Lung (tissue), 11 donors: ENCODE measurements at regions not wholly inside any gene's neighbourhood (a gene's known extent, or its start where the extent isn't known, plus 50 kb on each side); places are given as distances from the start of the nearest gene placed in this dataset.

ENCODE experiments used
- ATAC-seq: fragments of 200-7000 bp; cut with Tn5 transposase; one replicate; pipeline ENCODE4 v1.9.1; 2020; ENCODE audit warnings: moderate number of reproducible peaks; ENCODE audit not compliant: insufficient read depth, low FRiP score
- DNase-seq, 3 donors: peaks; one replicate each; pipeline ENCODE4 v3.0.0-alpha.2; 2013 to 2017
- H3K27ac ChIP-seq, 2 donors: one replicate each; pipeline ENCODE4 v1.5.1; 2013; ENCODE audit warnings: mild to moderate bottlenecking in 2 of 2, moderate library complexity in 2 of 2, control low read depth in 1 of 2, inconsistent platforms in 1 of 2, low read depth in 1 of 2, low read length in 1 of 2
- H3K27me3 ChIP-seq, 3 donors: one replicate each; pipeline ENCODE4 v1.5.1; 2013; ENCODE audit warnings: low read length in 2 of 3; ENCODE audit not compliant: control insufficient read depth in 3 of 3, insufficient read depth in 3 of 3
- H3K36me3 ChIP-seq, 4 donors: one replicate each; pipeline ENCODE4 v1.5.1; 2013; ENCODE audit warnings: low read length in 4 of 4, mild to moderate bottlenecking in 1 of 4, moderate library complexity in 1 of 4; ENCODE audit not compliant: control insufficient read depth in 4 of 4, insufficient read depth in 4 of 4
- H3K4me1 ChIP-seq, 5 donors: one replicate each; pipeline ENCODE4 v1.5.1; 2013; ENCODE audit warnings: low read length in 5 of 5, mild to moderate bottlenecking in 2 of 5, moderate library complexity in 1 of 5; ENCODE audit not compliant: control insufficient read depth in 5 of 5, insufficient read depth in 5 of 5
- H3K4me3 ChIP-seq: one replicate; pipeline ENCODE4 v1.5.1; 2013; ENCODE audit warnings: mild to moderate bottlenecking, control low read depth, moderate library complexity
- H3K9ac ChIP-seq, 2 donors: one replicate each; pipeline ENCODE4 v1.5.1; 2013; ENCODE audit warnings: low read length in 2 of 2, control low read depth in 1 of 2; ENCODE audit not compliant: insufficient read depth in 1 of 2
- H3K9me3 ChIP-seq, 4 donors: one replicate each; pipeline ENCODE4 v1.5.1; 2013; ENCODE audit warnings: low read length in 3 of 4, mild to moderate bottlenecking in 1 of 4, moderate library complexity in 1 of 4; ENCODE audit not compliant: control insufficient read depth in 4 of 4, insufficient read depth in 3 of 4
- CTCF ChIP-seq: IDR thresholded peaks from 2 replicates; pipeline ENCODE4 v1.5.1; 2012; ENCODE audit warnings: mild to moderate bottlenecking; ENCODE audit errors: control extremely low read depth, extremely low read depth
- WGBS, 2 donors: extraction: QIAGEN DNeasy Blood & Tissue Kit; methylation state at CpG; one replicate each; pipeline ENCODE4 v1.1.7; 2013; 5-methylcytosine and 5-hydroxymethylcytosine counted together
- donor health status: control.
- donor health status: control.
- donor health status: Bipolar disorder and iron deficiency.
- donor health status: healthy.
- donor health status: DM: yes; HTN: yes; CAD: no.

GRCh38 chr13:29939158-29939557, 88.7 kb upstream of the UBL3 start:
- Histone ChIP-seq H3K36me3 (no peaks in the 10 kb centered on the region), H3K27me3 (no peaks in the 10 kb centered on the region), H3K9ac (no peak overlapping the region), H3K27ac (no peak overlapping the region), H3K9me3 (no peaks in the 10 kb centered on the region), H3K4me1 (peaks cover 0 to 2% (median 0%) of the 10 kb centered on the region in 5 donors), H3K4me3 (no peak overlapping the region)
- ATAC-seq: no peak
- 82 to 85% methylated on average over 5 of the region's 5 CpGs for WGBS, 2 donors
- TF ChIP-seq CTCF: no peak
- DNase-seq: no peak

- Histone ChIP-seq H3K27me3 (no peaks in the 10 kb centered on the region), H3K9me3 (no peaks in the 10 kb centered on the region), H3K27ac (no peak overlapping the region), H3K4me1 (peaks cover 0 to 2% (median 0%) of the 10 kb centered on the region in 5 donors), H3K9ac (no peak overlapping the region), H3K4me3 (no peak overlapping the region), H3K36me3 (no peaks in the 10 kb centered on the region)
- 82 to 90% methylated on average over 4 of the region's 4 CpGs for WGBS, 2 donors
- no peak for ATAC-seq
- DNase-seq: no peak
- TF ChIP-seq CTCF: no peak
These were observed 87.4 kb upstream of the UBL3 start for GRCh38 chr13:29937841-29938240.

GRCh38 chr13:29937379-29937778, 87.0 kb upstream of the UBL3 start:
- Histone ChIP-seq H3K4me1 (peaks cover 0 to 2% (median 0%) of the 10 kb centered on the region in 5 donors), H3K36me3 (no peaks in the 10 kb centered on the region), H3K9me3 (no peaks in the 10 kb centered on the region), H3K4me3 (no peak overlapping the region), H3K27ac (no peak overlapping the region), H3K9ac (no peak overlapping the region), H3K27me3 (no peaks in the 10 kb centered on the region)
- no peak for TF ChIP-seq CTCF
- WGBS, 2 donors: 89 to 95% methylated on average over 12 of the region's 12 CpGs
- ATAC-seq (no peak), DNase-seq (no peak)

GRCh38 chr13:29936956-29937355, 86.5 kb upstream of the UBL3 start:
- Histone ChIP-seq H3K4me3 (no peak overlapping the region), H3K4me1 (peaks cover 0 to 2% (median 0%) of the 10 kb centered on the region in 5 donors), H3K9ac (no peak overlapping the region), H3K36me3 (no peaks in the 10 kb centered on the region), H3K9me3 (no peaks in the 10 kb centered on the region), H3K27me3 (no peaks in the 10 kb centered on the region), H3K27ac (no peak overlapping the region)
- DNase-seq: no peak
- no peak for TF ChIP-seq CTCF
- 84 to 91% methylated on average over 1 of the region's 1 CpG for WGBS, 2 donors
- ATAC-seq: no peak
